ENCODE measurements at regions not wholly inside any gene's neighbourhood (a gene's known extent, or its start where the extent isn't known, plus 50 kb on each side); places are given as distances from the start of the nearest gene placed in this dataset.
"Not testable (repeated sequence)": the region's sequence is repeated elsewhere in the genome, so short reads cannot be mapped to it uniquely, and the experiment has no call there.

GRCh38 chr20:4632876-4633275 is 53.4 kb upstream of the PRNP start:
- H3K36me3 ChIP-seq (replicated peaks; ENCODE audit: low read depth, low read length), result no peaks in the 10 kb centered on the region
- no peak overlapping the region for H3K9ac ChIP-seq (ENCODE audit: low read length)
- no peak overlapping the region for H3K4me2 ChIP-seq (ENCODE audit: low read length)
- no peak for TF ChIP-seq EZH2phosphoT487 (IDR thresholded peaks at IDR 0.05; ENCODE audit: low read depth)
- no peak for TF ChIP-seq CTCF (IDR thresholded peaks at IDR 0.05; ENCODE audit: low read depth, low read length)
- no peak overlapping the region for H2AFZ ChIP-seq (ENCODE audit: low read depth, low read length)
- no peak overlapping the region for H3K4me3 ChIP-seq (ENCODE audit: low read length)
- no peaks in the 10 kb centered on the region for H3K4me1 ChIP-seq (ENCODE audit: low read length)
- H4K20me1 ChIP-seq (ENCODE audit: insufficient read depth, low read length), result no peaks in the 10 kb centered on the region
- no peaks in the 10 kb centered on the region for H3K79me2 ChIP-seq (ENCODE audit: low read length)
- H3K27ac ChIP-seq (ENCODE audit: low read length), result no peak overlapping the region
- H3K9me3 ChIP-seq (ENCODE audit: insufficient read depth, low read length), result no peaks in the 10 kb centered on the region
- H3K27me3 ChIP-seq (ENCODE audit: low read depth, low read length), result peaks cover 37% of the 10 kb centered on the region

GRCh38 chr20:4626228-4626627 is 60.0 kb upstream of the PRNP start:
- TF ChIP-seq EZH2phosphoT487 (IDR thresholded peaks at IDR 0.05; ENCODE audit: low read depth), result no peak
- no peak for TF ChIP-seq CTCF (IDR thresholded peaks at IDR 0.05; ENCODE audit: low read depth, low read length)
- no peaks in the 10 kb centered on the region for H3K36me3 ChIP-seq (replicated peaks; ENCODE audit: low read depth, low read length)
- no peaks in the 10 kb centered on the region for H4K20me1 ChIP-seq (ENCODE audit: insufficient read depth, low read length)
- H3K27ac ChIP-seq (ENCODE audit: low read length), result no peak overlapping the region
- H3K9ac ChIP-seq (ENCODE audit: low read length), result no peak overlapping the region
- H2AFZ ChIP-seq (ENCODE audit: low read depth, low read length), result no peak overlapping the region
- no peaks in the 10 kb centered on the region for H3K9me3 ChIP-seq (ENCODE audit: insufficient read depth, low read length)
- H3K79me2 ChIP-seq (ENCODE audit: low read length), result no peaks in the 10 kb centered on the region
- peaks cover 14% of the 10 kb centered on the region for H3K27me3 ChIP-seq (ENCODE audit: low read depth, low read length)
- H3K4me1 ChIP-seq (ENCODE audit: low read length), result no peaks in the 10 kb centered on the region
- no peak overlapping the region for H3K4me2 ChIP-seq (ENCODE audit: low read length)
- H3K4me3 ChIP-seq (ENCODE audit: low read length), result no peak overlapping the region

- Histone ChIP-seq H2AFZ (ENCODE audit: low read depth, low read length) (no peak overlapping the region), H3K9ac (ENCODE audit: low read length) (no peak overlapping the region), H3K9me3 (ENCODE audit: insufficient read depth, low read length) (no peaks in the 10 kb centered on the region), H3K4me1 (ENCODE audit: low read length) (no peaks in the 10 kb centered on the region), H3K79me2 (ENCODE audit: low read length) (no peaks in the 10 kb centered on the region), H3K27ac (ENCODE audit: low read length) (no peak overlapping the region), H3K4me2 (ENCODE audit: low read length) (no peak overlapping the region), H3K36me3 (replicated peaks; ENCODE audit: low read depth, low read length) (no peaks in the 10 kb centered on the region), H3K27me3 (ENCODE audit: low read depth, low read length) (peaks cover 14% of the 10 kb centered on the region), H4K20me1 (ENCODE audit: insufficient read depth, low read length) (no peaks in the 10 kb centered on the region), H3K4me3 (ENCODE audit: low read length) (no peak overlapping the region)
- TF ChIP-seq CTCF (IDR thresholded peaks at IDR 0.05; ENCODE audit: low read depth, low read length) (no peak), EZH2phosphoT487 (IDR thresholded peaks at IDR 0.05; ENCODE audit: low read depth) (no peak)
Observed at GRCh38 chr20:4625687-4626086, 60.6 kb upstream of the PRNP start.

- not testable (repeated sequence) for H3K9me3 ChIP-seq (ENCODE audit: insufficient read depth, low read length); H3K4me3 ChIP-seq (ENCODE audit: low read length); H4K20me1 ChIP-seq (ENCODE audit: insufficient read depth, low read length); H3K4me1 ChIP-seq (ENCODE audit: low read length); H3K27ac ChIP-seq (ENCODE audit: low read length); H3K4me2 ChIP-seq (ENCODE audit: low read length); H3K36me3 ChIP-seq (replicated peaks; ENCODE audit: low read depth, low read length); H2AFZ ChIP-seq (ENCODE audit: low read depth, low read length); H3K9ac ChIP-seq (ENCODE audit: low read length); H3K79me2 ChIP-seq (ENCODE audit: low read length)
- peaks cover 14% of the 10 kb centered on the region for H3K27me3 ChIP-seq (ENCODE audit: low read depth, low read length)
Observed at GRCh38 chr20:4624675-4625336, 61.5 kb upstream of the PRNP start.

- not testable (repeated sequence) for H4K20me1 ChIP-seq (ENCODE audit: insufficient read depth, low read length); H3K4me2 ChIP-seq (ENCODE audit: low read length); H3K27ac ChIP-seq (ENCODE audit: low read length); H3K79me2 ChIP-seq (ENCODE audit: low read length); H3K9ac ChIP-seq (ENCODE audit: low read length); H3K4me1 ChIP-seq (ENCODE audit: low read length); H2AFZ ChIP-seq (ENCODE audit: low read depth, low read length); H3K4me3 ChIP-seq (ENCODE audit: low read length); H3K36me3 ChIP-seq (replicated peaks; ENCODE audit: low read depth, low read length)
- Histone ChIP-seq H3K9me3 (ENCODE audit: insufficient read depth, low read length) (peaks cover 20% of the 10 kb centered on the region), H3K27me3 (ENCODE audit: low read depth, low read length) (peaks cover 18% of the 10 kb centered on the region)
Observed at GRCh38 chr20:4619144-4619543, 67.1 kb upstream of the PRNP start.
